Heart right ventricle (tissue), 16 donors: ENCODE measurements at regions not wholly inside any gene's neighbourhood (a gene's known extent, or its start where the extent isn't known, plus 50 kb on each side); places are given as distances from the start of the nearest gene placed in this dataset.
A peak's percentile ranks its signal among the peaks of the same experiment; 100 is the strongest.

ENCODE experiments used
- ATAC-seq, 8 donors: fragments of 200-7000 bp; cut with Tn5 transposase; one replicate each; pipeline ENCODE4 v1.9.1; 2020; ENCODE audit warnings: mild to moderate bottlenecking in 8 of 8, moderate library complexity in 8 of 8, moderate number of reproducible peaks in 1 of 8
- DNase-seq, 2 donors: peaks; one replicate each; pipeline ENCODE4 v3.0.0-alpha.2; 2020
- H3K27ac ChIP-seq, 10 donors: fragments of 200-600 bp; sonication (generic) in 2 of 10; one replicate each; pipeline versions ENCODE4 v1.5.0 to v1.8.0; 2020 to 2022; ENCODE audit warnings: mild to moderate bottlenecking in 3 of 10
- H3K27me3 ChIP-seq, 7 donors: fragments of 200-600 bp; one replicate each; pipeline ENCODE4 v1.8.0; 2021 to 2022; ENCODE audit warnings: mild to moderate bottlenecking in 2 of 7
- H3K36me3 ChIP-seq, 9 donors: fragments of 200-600 bp; sonication (generic) in 1 of 9; one replicate each; pipeline versions ENCODE4 v1.5.0 to v1.8.0; 2020 to 2022; ENCODE audit warnings: mild to moderate bottlenecking in 2 of 9
- H3K4me1 ChIP-seq, 9 donors: fragments of 200-600 bp; sonication (generic) in 1 of 9; one replicate each; pipeline versions ENCODE4 v1.5.0 to v1.8.0; 2020 to 2022; ENCODE audit warnings: mild to moderate bottlenecking in 4 of 9
- H3K4me3 ChIP-seq, 10 donors: fragments of 200-600 bp; sonication (generic) in 2 of 10; one replicate each; pipeline versions ENCODE4 v1.5.0 to v1.8.0; 2020 to 2022; ENCODE audit warnings: mild to moderate bottlenecking in 7 of 10, moderate library complexity in 2 of 10
- H3K9me3 ChIP-seq, 11 donors: fragments of 200-600 bp in 10 of 11; sonication (generic) in 2 of 11; one replicate each; pipeline versions ENCODE4 v1.5.0 to v1.8.0; 2013 to 2022; ENCODE audit warnings: mild to moderate bottlenecking in 2 of 11, control low read depth in 1 of 11, moderate library complexity in 1 of 11
- WGBS, 2 donors: extraction: QIAGEN DNeasy Blood & Tissue Kit; methylation state at CpG; one replicate each; pipeline ENCODE4 v1.1.7; 2013; ENCODE audit warnings: inconsistent platforms in 1 of 2; 5-methylcytosine and 5-hydroxymethylcytosine counted together
- intact Hi-C, 10 donors: fragments of 100-400 bp; cut with DNase I; formaldehyde crosslinking; loops; one replicate each; pipeline versions ENCODE4 v1.11.1 to v1.14.2; 2022
- TF ChIP-seq, protein P1 (sequence below), 9 donors: fragments of 200-600 bp; sonication (generic) in 2 of 9; IDR thresholded peaks; one replicate each; pipeline versions ENCODE4 v1.5.0 to v1.8.0; 2021 to 2022; ENCODE audit warnings: antibody characterized with exemption in 9 of 9, mild to moderate bottlenecking in 5 of 9, moderate library complexity in 1 of 9
- donor health status: Arrhythmogenic right ventricular cardiomyopathy.
- donor health status: ischemic (EF 13 %, LVEDD 7.1; RV severe dilation, severe dysfunction).
- donor health status: healthy with polysubstance abuse.
- donor health status: DM: no; HTN: yes; CAD: no.
- donor health status: DM: no; HTN: no; CAD: no.
- donor health status: ischemic (EF 25% LVEDD 6.9; RV normal size, moderate dysfunction).
- donor health status: ischemic (EF 25% LVEDD 5.7; RV mildly dilated, moderate dysfunction).
- donor health status: healthy.
- donor health status: DM: yes; HTN: yes; CAD: no.
- donor health status: Ischemic cardiomyopathy.
- donor health status: ischemic (EF 35%, LVEDD 5.7; RV mildly dilated, moderate dysfunction).
- donor health status: nonischemic (EF 11% LVEDD 7.7; RV severe dilation, severe dysfunction).
- donor health status: DM: yes; HTN: yes; CAD: no.
- donor health status: PGD.
- donor health status: ischemic (EF 29% LVEDD 5.4; RV normal size, mild dysfunction).
- donor health status: nonischemic (EF 23%, LVEDD 6.1; RV moderate dilation, normal function).

DNA sequence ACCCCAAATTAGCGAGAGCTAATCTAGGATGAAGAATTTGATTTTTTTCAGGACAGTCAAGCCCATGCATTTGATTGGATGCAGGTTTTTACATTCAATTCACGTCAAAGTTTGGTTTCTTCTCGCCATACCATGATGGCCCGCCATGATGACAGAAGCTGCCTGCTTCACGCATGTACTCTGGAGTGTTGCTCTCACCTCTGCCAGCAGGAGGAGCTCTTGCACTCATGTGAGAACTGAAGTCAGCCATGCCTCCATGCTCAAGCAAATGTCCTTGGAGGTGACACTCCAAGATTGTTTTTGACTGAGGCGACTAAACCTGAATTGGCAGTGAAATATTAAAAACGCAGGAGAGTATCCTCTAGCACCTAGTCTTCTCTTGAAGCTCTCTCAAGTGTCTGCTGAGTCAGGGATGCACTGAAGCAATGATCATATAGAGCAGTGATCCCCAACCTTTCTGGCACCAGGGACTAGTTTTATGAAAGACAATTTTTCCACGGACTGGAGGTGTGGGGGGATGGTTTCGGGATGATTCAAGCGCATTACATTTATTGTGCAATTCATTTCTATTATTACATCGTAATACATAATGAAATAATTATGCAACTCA is 120.9 kb downstream of the SAMMSON start:
- WGBS, 2 donors: 90 to 91% methylated on average over 11 of the region's 11 CpGs
- H3K27me3 ChIP-seq: peaks cover 0 to 5% (median 0%) of the 10 kb centered on the region in 7 donors
- H3K9me3 ChIP-seq: no peaks in the 10 kb centered on the region
- no peaks in the 10 kb centered on the region for H3K4me1 ChIP-seq
- H3K27ac ChIP-seq: no peak overlapping the region
- H3K36me3 ChIP-seq: no peaks in the 10 kb centered on the region
- H3K4me3 ChIP-seq: no peak overlapping the region
- TF ChIP-seq, protein P1, sequence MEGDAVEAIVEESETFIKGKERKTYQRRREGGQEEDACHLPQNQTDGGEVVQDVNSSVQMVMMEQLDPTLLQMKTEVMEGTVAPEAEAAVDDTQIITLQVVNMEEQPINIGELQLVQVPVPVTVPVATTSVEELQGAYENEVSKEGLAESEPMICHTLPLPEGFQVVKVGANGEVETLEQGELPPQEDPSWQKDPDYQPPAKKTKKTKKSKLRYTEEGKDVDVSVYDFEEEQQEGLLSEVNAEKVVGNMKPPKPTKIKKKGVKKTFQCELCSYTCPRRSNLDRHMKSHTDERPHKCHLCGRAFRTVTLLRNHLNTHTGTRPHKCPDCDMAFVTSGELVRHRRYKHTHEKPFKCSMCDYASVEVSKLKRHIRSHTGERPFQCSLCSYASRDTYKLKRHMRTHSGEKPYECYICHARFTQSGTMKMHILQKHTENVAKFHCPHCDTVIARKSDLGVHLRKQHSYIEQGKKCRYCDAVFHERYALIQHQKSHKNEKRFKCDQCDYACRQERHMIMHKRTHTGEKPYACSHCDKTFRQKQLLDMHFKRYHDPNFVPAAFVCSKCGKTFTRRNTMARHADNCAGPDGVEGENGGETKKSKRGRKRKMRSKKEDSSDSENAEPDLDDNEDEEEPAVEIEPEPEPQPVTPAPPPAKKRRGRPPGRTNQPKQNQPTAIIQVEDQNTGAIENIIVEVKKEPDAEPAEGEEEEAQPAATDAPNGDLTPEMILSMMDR (IDR thresholded peaks at IDR 0.05): peak in 7 of 9 donors; percentile 33 to 61 (median 42)
- DNase-seq (peak; percentile 23 to 28), ATAC-seq (no peak)
- intact Hi-C loops: loop anchor here in 1 of 10 donors (5.0 kb wide), 1 partner anchor 237 kb away; no protein-coding TSS in a partner anchor

DNA sequence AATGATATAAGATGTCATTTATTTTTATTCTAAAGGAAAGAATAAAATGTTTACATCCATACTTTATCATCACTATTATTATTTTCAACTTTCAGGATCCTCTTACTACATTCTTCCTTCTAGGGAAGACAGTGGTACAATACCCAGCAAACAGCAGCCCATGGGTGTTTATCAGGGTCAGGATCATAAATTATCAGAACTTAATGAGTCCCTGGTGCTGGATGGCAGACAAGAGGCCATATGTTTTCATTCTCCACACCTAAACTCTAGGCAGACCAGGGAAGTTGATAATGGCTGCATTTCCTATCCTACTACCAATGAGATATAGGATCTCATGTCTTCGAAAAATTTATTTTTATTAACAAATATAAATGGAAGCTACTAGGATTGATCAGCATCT is 127.7 kb downstream of the SAMMSON start:
- intact Hi-C loops: no loop called here

DNA sequence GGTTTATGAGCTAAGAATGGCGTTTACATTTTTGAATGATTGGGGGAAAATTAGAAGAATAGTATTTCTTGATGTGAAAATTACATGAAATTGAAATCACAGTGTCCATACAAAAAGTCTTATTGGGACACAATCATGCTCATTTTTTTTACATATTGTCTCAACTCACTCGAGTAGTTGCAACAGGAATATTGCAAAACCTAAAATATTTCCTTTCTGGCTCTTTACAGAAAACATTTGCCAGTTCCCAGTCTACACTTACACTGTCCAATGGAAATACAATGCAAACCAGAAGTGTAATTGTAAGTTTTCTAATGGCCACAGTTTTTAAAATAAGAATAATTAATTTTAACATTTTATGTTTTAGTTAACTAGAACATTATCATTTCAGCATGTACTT is 137.8 kb downstream of the SAMMSON start:
- H3K36me3 ChIP-seq: no peaks in the 10 kb centered on the region
- TF ChIP-seq, protein P1 (IDR thresholded peaks at IDR 0.05): no peak
- H3K27ac ChIP-seq: no peak overlapping the region
- H3K27me3 ChIP-seq: no peaks in the 10 kb centered on the region
- DNase-seq (no peak), ATAC-seq (no peak)
- no peak overlapping the region for H3K4me3 ChIP-seq
- intact Hi-C loops: no loop called here
- no peaks in the 10 kb centered on the region for H3K4me1 ChIP-seq
- 66% methylated on average over 2 of the region's 2 CpGs for WGBS, 2 donors
- peaks cover 0 to 10% (median 0%) of the 10 kb centered on the region in 11 donors for H3K9me3 ChIP-seq

More for the DNA sequence above, 127.7 kb downstream of the SAMMSON start:
- Histone ChIP-seq H3K4me3 (no peak overlapping the region), H3K9me3 (no peaks in the 10 kb centered on the region), H3K36me3 (no peaks in the 10 kb centered on the region), H3K27me3 (no peaks in the 10 kb centered on the region), H3K4me1 (no peaks in the 10 kb centered on the region), H3K27ac (no peak overlapping the region)
- DNase-seq (no peak), ATAC-seq (no peak)
- WGBS, 2 donors: 95 to 100% methylated on average over 1 of the region's 1 CpG
- TF ChIP-seq, protein P1 (IDR thresholded peaks at IDR 0.05): no peak

DNA sequence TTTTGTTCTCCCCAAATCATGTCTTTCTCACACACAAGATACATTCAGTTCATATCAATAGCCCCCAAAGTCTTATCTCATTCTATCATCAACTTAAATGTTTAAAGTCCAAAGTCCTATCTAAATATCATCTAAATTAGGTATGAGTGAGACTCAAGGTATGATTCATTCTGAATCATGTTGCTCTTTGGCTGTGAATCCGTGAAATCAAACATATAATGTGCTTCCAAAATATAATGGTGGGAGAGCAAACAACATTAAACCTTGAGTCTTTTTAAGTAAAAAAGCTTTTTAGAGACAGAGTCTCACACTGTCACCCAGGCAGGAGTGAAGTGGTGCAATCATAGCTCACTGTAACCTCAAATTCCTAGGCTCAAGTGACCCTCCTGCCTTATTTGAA is 139.1 kb downstream of the SAMMSON start:
- WGBS, 2 donors: 44 to 51% methylated on average over 1 of the region's 1 CpG
- ATAC-seq (no peak), DNase-seq (no peak)
- no peak overlapping the region for H3K27ac ChIP-seq
- no peak overlapping the region for H3K4me3 ChIP-seq
- no peaks in the 10 kb centered on the region for H3K4me1 ChIP-seq
- no peaks in the 10 kb centered on the region for H3K36me3 ChIP-seq
- TF ChIP-seq, protein P1 (IDR thresholded peaks at IDR 0.05): no peak
- intact Hi-C loops: no loop called here
- H3K27me3 ChIP-seq: no peaks in the 10 kb centered on the region
- H3K9me3 ChIP-seq: peaks cover 0 to 10% (median 0%) of the 10 kb centered on the region in 11 donors
